CD4-positive, alpha-beta T cell treated with Interleukin-6 for 4 hours (primary cell): ENCODE measurements at regions not wholly inside any gene's neighbourhood (a gene's known extent, or its start where the extent isn't known, plus 50 kb on each side); places are given as distances from the start of the nearest gene placed in this dataset.
"Not testable (repeated sequence)": the region's sequence is repeated elsewhere in the genome, so short reads cannot be mapped to it uniquely, and the experiment has no call there.

ENCODE experiments used
- DNase-seq: peaks from one replicate; pipeline ENCODE4 v3.0.0-alpha.2; 2020; ENCODE audit warnings: mixed read lengths

GRCh38 chr11:134864233-134864967 is 452.4 kb upstream of the B3GAT1 start:
- DNase-seq = no peak

DNA sequence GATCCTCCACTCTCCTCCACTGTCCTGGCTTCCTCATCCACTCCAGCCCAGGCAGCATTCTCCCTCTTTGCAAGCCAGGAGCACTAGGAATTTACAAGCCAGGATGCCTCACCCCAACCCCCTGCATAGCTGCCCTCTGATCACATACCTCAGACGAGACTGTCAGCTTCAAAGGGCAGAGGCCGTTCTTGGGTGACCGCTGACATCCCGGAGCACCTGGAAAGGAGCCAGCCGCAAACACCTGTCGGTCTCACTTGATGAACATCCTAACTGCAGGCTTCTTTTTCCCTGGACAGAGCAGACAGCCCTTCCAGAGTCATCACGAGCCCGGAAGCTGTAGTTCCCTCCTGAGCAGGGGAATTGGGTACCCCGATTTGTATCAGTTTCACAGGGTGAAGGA is 451.3 kb upstream of the B3GAT1 start:
- no peak for DNase-seq

DNA sequence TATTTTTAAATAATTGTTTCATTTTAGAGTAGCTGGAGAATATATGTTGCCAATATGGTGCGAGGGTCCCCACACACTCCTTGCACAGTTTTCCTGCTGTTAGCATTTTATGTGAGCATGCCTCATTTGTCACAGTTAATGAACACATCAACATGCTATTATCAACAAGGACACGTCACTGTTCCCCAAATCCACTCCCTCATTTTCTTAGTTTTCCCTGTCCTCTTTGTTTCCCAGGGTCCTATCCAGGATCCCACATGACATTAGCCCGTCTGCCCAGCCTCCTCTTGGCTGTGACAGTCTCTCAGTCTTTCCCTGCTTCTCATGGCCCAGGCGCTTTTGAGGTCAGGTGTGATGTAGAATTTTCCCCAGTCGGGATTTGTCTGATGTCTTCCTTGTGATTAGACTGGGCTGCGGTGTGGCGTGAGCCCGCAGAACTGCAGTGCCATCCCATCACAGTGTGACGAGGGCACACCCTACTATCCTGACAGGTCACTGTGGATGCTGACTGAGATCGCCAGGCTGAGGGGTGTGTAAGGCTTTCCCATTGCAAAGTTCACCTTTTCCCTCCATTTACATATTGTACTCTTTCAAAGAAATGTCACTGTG is 450.6 kb upstream of the B3GAT1 start:
- no peak for DNase-seq

- no peak for DNase-seq
Measured at GRCh38 chr11:134862105-134862502, 450.1 kb upstream of the B3GAT1 start.

DNA sequence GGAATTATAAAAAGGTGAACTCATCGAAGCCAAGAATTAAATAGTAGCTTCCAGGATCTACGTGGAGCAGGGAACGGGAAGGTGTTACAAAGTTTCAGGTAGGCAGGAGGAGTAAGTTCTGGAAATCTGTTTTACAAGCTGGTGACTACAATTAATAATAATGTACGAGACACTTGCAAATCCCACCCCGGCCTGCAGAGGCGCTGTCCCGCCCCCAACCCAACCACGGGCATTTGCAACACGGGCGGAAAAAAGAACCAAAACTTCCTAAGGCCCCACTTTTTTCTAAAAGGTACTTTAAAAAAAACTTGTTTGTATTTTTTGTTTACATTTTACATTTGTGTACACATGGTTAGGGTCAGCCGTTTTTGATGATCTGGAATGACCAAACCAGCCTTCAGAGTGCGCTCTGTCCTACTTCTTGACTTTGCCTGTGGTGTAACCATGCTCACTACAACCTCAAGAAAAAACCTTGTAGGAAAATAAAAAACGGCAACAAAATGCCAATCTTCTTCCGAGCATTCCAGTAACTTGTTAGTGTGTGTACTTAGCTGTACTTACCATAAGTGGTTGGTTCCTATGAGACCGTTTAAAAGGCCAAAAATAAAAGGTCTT is 449.6 kb upstream of the B3GAT1 start:
- no peak for DNase-seq

GRCh38 chr11:134858783-134859480 is 446.9 kb upstream of the B3GAT1 start:
- DNase-seq = no peak

DNA sequence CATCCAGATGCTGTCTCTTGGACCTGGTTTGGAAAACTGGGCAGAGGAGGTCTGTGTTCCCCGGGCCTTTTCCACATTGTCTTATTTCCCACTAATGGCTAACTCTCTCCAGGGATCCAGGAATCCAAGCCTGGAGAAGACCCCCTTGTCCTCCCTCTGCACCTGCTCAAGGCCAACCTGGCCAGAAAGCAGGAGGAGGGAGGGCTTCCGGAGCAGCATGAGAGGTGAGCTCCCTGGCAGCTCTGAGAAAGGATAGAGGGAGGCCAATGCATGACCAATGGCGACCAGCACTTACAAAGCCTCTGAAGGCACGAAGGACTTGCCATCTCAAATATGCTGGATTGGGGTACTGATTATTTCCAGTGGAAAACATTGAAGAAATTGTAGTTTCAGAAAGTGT is 445.0 kb upstream of the B3GAT1 start:
- no peak for DNase-seq

DNA sequence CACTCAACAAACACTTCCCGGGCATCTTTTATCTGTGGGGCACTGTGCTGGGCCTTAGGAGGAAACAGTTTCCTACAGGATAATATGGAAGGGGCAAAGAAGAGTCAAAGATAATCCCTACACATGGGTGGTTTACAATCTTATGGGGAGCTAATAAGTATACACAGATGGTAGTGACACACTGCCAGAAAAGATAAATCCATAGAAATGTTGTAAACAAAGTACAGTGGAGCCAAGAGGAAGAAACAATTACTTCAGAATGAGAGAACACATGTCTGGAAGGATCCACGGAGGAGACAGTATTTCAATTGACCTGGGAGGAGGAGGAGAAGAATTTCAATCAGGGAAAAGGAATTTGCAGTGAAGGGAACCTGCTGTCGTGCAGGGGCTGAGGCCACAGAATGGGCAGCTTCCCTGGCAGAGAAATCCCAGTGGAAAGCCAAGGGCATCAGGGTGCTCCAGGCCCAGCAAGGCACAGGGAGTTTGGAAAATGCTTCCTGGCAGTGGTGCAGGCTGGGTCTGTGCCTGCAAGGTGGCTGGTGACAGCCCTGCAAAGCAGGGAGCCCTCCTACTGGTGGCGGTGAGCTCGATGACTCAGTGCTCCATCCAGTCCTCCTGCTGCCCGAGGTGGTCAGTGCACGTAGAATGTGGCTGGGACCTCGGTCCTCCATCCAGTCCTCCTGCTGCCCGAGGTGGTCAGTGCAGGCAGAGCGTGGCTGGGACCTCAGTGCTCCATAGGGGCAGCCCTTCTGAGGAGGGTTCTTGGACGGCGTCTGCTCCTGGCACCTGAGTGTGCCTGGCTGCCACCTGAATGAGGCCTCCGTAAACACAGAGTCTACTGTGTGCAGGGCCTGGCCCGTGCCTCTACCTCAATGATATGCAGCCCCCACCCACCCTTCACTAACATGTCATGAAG is 444.3 kb upstream of the B3GAT1 start:
- no peak for DNase-seq

GRCh38 chr11:134853992-134854991 is 442.2 kb upstream of the B3GAT1 start:
- DNase-seq = no peak

- DNase-seq = not testable (repeated sequence)
Measured at GRCh38 chr11:134851503-134852224, 439.6 kb upstream of the B3GAT1 start.

- no peak for DNase-seq
Measured at GRCh38 chr11:134850566-134850965, 438.5 kb upstream of the B3GAT1 start.

GRCh38 chr11:134849833-134850232 is 437.8 kb upstream of the B3GAT1 start:
- DNase-seq = no peak

- no peak for DNase-seq
Measured at GRCh38 chr11:134847083-134847715, 435.2 kb upstream of the B3GAT1 start.

DNA sequence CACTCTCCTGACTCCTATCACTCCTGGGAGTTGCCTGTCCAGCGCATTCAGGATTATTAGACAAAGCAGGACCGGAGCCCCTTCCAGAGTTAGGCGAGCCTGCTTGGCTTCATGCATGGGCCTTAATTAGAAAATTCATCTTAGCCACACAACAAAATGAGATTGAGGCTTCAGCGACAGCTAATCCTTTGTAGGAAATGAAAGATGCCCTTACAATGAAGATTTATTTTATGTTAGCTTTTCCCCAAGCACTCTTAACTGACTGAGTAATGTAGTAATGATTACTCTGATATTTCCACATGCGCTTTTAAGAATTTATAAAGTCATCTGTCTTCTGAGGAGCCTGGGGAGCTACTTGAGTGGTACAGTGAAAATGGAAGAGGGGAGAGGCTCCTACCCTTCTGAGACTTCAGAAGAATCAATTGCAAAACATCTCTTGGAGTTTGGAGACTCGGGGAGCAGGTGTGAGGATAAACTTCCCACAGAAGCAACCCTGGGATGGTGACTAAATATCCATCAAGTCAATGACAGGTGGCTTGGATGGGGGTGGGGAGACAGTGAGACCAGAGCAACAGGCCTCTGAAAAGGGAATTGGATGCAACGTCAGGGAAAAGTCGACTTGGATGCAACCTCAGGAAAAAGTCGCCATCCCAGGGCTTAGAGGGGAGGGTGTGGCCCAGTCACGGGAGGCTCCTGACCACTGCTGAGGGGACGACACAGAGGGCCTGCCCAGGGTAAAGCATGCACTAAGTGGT is 434.5 kb upstream of the B3GAT1 start:
- no peak for DNase-seq

- DNase-seq = no peak
Measured at GRCh38 chr11:134845474-134846327, 433.7 kb upstream of the B3GAT1 start.

DNA sequence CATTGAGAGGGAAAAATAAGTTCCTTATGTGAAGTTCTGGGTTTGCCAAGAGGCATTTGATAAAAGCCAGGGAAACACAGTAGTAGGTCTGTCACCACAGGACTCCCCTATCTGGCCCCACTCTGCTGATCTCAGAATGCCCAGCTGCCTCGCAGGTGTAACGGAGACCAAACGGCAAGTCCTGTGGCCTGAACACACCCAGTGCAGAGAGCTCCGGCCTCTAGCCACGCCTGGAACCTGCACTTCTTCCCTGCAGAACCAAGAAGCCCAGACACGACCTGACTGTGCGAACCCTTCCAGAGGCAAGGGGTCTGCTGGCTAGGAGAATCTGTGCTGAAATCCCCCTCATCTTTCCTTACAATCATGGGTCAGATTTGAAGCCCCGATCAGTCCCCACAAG is 432.8 kb upstream of the B3GAT1 start:
- no peak for DNase-seq

DNA sequence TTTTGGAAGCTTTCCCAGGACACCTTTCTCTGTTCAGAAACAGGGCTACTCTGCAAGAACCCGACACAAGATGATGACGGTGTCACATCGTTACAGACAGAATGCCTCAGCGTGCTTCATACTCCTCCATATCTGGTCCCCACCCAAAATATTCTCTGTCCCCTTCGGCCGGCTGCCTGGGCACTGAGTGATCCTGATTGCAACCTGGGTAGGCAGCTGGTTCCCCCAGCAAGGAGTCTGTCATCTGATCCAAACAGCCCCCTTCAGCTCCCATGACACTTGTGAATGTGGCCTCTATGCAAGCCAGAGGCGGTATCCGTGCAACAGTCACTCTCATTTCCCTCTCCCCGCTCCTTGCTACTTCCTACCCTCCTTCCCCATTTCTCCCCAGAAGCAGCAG is 431.7 kb upstream of the B3GAT1 start:
- DNase-seq = no peak

DNA sequence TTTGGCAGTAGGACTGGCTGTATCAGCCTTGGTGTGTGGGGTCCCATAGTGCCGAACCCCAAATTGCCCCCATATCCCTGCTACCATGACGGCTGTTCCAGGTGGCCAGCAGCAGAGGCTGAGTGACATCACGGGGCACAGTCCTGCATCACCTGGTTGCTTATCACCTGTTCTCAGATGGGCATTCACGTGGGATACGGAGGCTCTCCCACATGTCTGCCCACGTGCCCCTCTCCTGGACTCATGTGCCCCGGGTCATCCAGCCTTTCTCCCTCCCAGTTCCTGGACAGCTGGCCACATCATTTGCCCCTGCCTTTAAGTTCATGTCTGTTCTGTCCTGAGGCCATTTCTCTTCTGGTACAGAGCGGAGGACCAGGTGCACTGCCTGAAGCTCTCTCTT is 431.0 kb upstream of the B3GAT1 start:
- no peak for DNase-seq
